CD4-positive, alpha-beta T cell treated with Interleukin-17A for 1 hour (primary cell): ENCODE measurements at regions not wholly inside any gene's neighbourhood (a gene's known extent, or its start where the extent isn't known, plus 50 kb on each side); places are given as distances from the start of the nearest gene placed in this dataset.

Source experiments
- DNase-seq: peaks from one replicate; pipeline ENCODE4 v3.0.0-alpha.2; 2020

GRCh38 chr15:39095218-39095879 is 485.5 kb upstream of the THBS1 start:
- no peak for DNase-seq

- no peak for DNase-seq
Measured at GRCh38 chr15:39096608-39097205, 484.2 kb upstream of the THBS1 start.

DNA sequence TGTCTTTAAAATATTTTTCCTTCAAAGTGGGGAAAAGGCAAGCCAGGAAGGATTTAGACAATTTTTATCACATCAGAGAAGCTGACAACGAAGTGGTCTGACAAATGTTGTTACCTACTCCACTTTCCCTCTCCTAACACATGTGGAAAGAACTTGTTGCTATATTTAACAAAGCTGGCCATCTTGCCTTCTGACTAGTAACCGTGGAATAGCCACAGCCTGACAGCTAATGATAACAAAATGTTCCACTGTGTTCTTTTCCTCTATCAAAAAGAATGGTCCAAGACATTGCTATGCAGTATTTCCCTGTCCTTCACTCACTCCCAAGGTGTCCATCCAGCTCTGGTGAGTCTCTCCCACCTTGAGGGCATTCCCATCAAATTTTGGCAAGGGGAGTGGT is 481.4 kb upstream of the THBS1 start:
- no peak for DNase-seq

DNA sequence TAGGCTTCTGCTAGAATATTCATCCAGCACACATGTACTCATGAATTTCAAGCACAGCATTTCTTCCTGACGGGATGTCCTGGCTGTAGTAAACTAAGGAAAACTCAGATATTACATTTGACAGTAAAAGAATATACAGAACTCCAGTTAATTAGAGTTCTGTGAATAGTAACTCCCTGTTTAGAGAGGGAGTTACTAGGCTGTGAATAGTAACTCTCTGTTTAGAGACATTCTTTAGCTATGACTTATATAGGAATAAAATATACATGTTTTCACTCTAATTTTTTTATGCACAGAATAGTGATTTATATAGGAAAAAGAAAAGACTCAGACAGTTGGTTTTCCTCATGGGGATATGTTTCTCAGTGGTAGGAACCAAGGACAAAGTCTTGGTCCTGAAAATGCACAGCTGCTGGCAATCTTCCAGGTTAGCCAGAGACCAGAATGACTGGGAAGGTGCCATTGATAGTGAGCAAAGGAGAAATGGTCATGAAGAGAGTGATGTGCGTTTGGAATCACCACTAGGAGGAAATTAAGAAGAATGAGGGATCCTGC is 480.7 kb upstream of the THBS1 start:
- DNase-seq = no peak

GRCh38 chr15:39102431-39102830 is 478.4 kb upstream of the THBS1 start:
- DNase-seq = no peak

DNA sequence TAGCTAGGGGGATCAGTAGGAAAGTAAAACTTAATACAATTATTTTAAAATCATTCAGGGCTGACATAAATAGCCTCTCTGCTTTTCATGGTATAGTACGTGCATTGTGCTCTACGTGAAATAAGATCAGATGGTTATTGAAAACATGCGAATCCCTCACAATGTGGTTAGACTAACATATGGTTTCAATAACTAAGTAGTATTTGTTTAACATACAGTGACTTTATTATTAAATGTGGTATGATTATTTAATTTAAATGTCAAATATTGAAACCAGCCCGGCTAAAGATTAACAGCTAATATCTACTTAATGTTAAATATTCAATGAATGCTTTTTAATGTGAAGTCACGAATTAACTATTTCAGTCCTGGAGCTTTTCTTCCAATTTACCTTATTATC is 473.9 kb upstream of the THBS1 start:
- no peak for DNase-seq

- DNase-seq = no peak
Measured at GRCh38 chr15:39108021-39108420, 472.9 kb upstream of the THBS1 start.

DNA sequence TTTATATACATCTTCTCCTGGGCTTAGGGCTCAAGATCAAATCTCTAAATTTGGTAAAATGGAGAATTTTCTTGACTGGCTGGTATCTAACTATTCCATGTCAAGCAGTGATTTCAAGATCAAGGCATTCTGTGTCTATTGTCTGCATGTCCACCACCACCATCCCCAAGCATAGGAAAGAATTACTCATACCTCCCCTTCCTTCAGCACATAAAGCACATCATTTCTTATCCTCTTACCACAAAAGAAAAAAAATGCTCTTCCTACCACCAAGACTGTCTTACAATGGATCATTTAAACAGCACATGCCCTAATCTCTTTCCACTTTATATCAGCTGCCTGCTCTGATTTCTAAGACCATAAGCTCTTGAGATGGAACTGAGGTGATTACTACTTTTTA is 470.5 kb upstream of the THBS1 start:
- no peak for DNase-seq

GRCh38 chr15:39110746-39111145 is 470.1 kb upstream of the THBS1 start:
- no peak for DNase-seq

GRCh38 chr15:39113741-39114140 is 467.1 kb upstream of the THBS1 start:
- DNase-seq = no peak

GRCh38 chr15:39114690-39115378 is 466.0 kb upstream of the THBS1 start:
- no peak for DNase-seq

- no peak for DNase-seq
Measured at GRCh38 chr15:39115379-39116057, 465.4 kb upstream of the THBS1 start.

DNA sequence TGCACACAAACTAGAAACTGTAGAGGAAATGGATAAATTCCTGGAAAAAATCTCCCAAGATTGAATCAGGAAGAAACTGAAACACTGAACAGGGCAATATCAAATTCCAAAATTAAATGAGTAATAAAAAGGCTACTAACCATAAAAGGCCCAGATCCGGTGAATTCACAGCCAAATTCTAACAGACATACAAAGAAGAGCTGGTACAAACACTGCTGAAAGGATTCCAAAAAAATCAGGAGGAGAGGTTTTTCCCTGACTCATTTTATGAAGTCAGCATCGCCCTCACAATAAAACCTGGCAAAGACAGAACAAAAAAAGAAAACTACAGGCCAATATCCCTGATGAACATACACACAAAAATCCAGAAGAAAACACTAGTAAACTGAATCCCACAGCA is 462.4 kb upstream of the THBS1 start:
- DNase-seq = no peak

DNA sequence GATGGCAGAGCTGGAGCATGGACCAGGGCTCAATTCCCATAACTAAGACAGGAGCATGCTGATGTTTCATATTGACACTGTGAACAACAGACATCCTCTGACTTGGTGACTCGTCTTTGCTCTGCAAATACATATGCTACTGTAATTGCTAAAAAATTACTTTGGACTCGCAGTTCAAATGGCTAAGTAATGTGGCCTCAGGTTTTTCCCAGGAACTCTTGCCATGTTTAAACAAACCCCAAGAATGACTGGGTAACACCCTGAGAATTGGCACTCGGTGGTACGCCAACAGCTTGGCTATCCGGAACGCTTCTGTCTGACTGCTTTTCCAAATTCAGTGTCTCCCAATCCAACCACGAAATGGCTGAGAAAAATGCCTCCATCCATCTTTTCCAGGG is 456.7 kb upstream of the THBS1 start:
- no peak for DNase-seq

DNA sequence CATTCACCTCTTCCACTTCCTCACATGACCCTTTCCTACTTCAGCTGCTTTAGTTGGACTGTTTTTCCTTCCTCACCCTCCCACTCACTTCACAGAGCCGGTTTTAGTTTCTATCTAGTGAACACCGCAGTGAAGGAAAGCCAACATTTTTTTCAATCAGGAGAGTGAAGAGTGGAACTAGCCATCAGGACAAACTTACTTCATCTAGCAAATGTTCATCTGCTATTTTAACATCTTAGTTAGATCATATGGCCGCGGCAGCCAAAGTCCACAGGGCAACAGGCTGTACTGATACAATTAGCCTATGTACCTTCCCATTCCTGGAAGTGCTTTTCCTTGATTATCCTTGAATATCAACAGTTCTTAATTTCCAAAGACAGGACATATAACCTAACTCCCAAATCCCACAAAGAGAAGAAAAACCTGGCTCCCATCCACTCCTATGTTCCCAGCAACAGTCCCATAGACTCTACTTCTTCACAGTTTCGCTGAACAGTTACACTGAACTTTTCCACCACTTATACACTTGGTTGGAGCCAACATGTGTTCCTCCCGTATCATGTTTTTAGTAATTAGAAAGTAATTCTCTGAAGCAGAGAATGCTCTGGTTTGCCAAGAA is 456.2 kb upstream of the THBS1 start:
- DNase-seq = no peak

GRCh38 chr15:39125226-39125625 is 455.7 kb upstream of the THBS1 start:
- no peak for DNase-seq

DNA sequence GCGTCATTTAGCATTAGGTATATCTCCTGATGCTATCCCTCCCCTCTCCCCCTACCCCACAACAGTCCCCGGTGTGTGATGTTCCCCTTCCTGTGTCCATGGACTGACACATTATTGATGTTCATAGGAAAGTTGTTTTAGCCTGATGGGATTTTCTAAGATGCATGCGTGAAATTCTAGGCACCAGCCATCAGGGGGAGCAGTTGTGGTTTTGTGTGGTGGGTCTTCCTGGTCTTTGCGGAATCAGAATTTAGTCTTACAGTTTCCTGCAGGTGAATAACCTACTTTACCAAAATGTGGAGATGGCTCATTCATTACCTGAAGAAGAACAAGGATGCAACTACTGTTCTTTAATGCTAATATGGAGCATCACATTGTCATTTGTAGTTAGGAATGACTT is 455.0 kb upstream of the THBS1 start:
- peak; percentile 30 for DNase-seq

DNA sequence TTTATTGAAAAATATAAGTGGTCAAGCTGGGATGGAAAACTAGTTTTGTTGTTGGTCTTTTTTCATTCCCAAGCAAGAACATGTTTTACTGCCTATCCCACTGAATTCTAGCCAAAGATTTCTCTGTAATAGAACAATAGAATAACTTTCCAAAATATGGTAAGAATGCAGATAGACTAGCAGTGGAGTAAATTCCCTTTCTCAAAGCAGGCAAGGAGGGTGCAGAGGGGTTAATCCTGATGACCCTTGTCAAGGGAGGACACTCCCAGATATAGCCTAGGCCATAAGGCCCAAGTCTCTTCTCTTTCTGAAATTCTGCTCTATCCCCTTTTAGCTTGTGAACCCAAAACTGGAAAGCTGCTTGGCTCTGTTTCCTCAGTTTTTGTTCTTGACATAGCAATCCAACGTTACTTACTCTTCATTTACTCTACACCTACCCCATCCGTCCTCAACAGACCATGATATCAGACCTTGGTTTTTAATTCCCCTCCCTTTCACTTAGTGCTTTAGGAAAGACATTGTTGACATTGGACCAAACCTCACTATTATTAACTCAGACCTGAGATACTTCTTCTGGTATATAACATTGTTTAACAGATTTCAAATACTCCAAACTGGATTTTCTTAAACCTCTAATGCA is 453.6 kb upstream of the THBS1 start:
- no peak for DNase-seq

DNA sequence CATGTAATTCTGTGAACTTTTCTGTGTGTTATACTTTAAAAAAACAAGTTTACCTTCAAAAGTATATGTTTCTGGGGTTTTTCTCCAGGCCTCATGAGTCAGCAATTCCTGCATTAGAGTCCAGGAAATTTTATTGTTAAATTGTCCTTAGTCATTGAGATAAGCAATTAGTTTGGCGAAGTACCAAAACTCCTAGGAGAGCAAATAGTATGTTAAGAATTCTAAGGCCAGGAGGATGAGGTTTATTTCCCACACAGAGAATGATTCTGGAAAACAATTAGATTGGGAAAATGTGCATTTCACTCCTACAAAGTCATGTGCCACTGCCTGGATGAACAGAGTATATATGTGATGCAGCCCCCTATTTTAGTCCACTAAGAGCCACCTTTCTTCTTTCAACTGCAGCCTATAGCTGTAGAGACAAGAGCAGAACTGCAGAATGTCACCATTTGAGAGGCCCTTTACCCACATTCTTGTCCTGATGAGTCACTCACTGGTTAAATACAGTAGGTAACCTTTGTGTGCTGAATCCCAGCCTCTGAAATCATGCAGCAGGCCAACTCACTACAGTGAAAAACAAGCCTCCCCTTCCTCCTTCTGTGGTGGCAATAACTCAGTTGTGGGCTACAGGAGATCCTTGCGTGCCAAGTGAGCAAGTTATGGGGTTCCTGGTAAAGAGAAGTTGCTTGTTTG is 452.8 kb upstream of the THBS1 start:
- DNase-seq = no peak

- no peak for DNase-seq
Measured at GRCh38 chr15:39128746-39129145, 452.1 kb upstream of the THBS1 start.

DNA sequence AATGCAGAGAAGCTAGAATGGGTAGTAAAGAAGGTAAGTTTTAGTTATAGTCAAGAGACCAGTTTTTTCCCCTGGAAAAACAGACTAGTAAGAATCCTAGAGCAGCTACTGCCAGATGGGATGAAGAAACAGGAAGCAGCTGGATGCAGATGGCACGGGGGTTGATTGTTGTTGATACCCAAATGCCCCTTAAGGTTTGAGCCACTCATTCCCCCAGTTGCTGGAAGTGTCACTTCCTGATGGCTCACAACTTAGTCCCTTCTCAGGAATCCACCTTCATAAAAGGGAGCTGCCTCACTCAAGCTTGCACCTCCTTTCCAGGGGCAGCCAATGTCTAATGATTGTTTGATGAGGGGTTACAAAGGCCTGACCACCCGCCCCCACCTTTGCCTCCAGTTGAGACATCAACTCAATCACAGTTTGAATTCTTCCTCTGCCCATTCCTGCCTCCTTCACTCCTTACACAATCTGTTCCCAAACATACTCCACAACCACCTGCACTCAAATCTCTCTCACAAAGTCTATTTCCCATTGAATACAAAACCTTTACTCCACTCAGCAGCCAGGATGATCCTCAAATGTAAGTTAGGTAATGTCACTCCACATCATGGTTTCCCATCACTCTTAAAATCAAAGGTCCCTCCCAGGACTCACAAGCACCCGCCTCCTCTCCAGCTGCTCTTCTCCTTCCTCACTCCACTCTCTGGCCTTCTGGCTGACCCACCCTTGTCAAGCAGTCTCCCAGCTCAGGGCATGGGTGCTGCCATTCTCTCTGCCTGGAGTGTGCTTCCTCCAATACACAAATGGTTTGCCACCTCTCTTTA is 450.1 kb upstream of the THBS1 start:
- no peak for DNase-seq
